Hematopoietic multipotent progenitor cell treated with erythropoietin and hydrocortisone succinate and interleukin-3 and kit ligand, for 6 days (in vitro differentiated cells): ENCODE measurements at regions not wholly inside any gene's neighbourhood (a gene's known extent, or its start where the extent isn't known, plus 50 kb on each side); places are given as distances from the start of the nearest gene placed in this dataset.

ENCODE experiments used
- DNase-seq: peaks from one replicate; pipeline ENCODE4 v3.0.0-alpha.2; 2015

DNA sequence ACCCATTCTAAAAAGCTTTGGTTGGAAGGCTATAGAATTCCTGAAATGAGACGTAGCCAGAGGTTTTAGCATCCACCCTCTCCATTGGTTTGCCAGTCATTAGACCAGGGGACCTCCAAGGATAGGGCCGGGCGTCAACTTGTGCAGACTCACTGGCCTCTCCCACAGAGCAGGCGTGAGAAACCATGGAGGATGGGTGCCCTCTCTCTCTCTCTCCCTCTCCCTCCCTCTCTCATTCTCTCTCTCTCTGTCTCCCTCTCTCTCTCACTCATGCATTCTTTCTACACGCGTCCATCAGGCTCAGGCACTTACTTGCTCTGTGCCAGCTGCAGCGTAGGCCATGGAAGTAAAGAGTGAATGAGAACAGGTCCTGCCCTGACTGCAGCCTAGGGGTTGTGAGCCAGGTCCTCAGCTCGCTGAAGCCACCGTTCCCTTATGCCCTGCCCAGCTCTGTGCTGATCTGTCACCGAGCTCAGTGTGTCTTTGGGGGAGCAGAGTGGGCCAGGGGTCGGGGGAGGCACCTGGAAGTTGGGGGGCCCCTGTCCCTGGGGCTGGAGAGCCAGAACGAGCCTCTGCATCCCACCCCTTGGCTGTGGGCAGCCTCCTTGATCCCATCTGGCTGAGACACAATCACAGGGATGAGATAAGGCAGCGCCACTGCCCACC, 304.4 kb upstream of the HS6ST1 start:
- DNase-seq: no peak

DNA sequence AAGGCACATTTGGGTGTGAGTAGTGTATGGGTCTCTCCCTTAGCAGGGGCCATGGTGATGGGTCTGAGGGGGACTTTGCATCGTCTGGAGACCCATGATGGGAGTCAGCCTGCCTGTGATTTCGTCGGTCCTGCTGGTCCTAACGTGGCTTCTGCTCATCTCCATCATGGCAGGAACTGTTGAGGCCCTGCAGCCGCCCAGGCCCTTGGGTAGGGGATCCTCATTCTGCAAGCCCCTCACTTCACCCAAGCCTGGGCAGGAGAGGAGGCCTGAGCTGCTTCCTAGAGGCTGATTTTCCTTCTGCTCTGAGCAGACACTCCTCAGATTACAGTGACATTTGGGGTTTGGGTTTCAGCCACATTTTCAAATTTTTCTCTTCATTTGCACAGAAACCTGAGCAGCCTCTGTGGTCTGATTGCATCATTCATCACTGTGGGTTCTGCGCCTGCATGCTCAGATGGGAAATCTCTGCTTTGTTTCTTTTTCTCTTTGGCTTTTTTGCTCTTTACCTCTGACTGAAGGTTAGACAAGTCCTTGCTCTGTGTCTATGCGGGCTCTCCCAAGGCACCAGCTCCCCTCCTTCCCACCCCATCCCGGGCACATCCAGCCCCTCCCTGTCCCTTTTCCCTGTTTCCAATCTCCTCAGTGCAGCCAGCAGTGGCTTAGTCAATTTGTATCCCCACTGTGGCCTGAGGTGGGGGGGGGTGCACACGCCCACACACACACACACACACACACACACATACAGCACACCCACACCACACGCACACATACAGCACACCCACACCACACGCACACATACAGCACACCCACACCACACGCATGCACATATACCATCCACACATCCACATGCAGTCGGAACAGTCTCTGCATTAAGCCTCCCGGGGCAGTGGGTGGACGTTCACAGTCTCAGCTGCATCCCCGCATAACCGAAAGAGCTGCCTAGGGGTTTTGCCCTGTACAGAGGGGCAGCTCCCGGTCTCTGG, 305.4 kb upstream of the HS6ST1 start:
- DNase-seq: peak; percentile 63

DNA sequence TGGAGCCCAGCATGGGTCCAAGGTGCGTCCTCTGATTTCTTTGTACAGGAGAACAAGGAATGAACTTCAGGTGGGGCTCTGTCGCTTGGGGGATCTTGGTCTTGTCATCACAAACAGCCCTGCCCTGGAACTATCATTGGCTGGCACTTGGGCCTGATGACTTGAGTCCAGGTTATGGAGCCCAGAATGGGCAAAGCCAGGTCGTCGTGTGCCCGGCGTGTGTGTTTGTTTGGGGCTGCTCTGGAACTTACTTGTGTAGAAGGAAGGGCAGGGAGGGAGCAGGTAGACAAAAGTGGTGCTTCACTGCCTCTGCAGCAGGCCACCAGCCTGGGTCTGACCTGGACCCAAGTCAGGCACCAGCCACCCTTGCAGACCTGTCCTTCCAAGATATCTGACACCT, 306.3 kb upstream of the HS6ST1 start:
- DNase-seq: no peak

GRCh38 chr2:128625421-128625820, 306.8 kb upstream of the HS6ST1 start:
- DNase-seq: no peak

GRCh38 chr2:128625963-128626759, 307.5 kb upstream of the HS6ST1 start:
- no peak for DNase-seq

DNA sequence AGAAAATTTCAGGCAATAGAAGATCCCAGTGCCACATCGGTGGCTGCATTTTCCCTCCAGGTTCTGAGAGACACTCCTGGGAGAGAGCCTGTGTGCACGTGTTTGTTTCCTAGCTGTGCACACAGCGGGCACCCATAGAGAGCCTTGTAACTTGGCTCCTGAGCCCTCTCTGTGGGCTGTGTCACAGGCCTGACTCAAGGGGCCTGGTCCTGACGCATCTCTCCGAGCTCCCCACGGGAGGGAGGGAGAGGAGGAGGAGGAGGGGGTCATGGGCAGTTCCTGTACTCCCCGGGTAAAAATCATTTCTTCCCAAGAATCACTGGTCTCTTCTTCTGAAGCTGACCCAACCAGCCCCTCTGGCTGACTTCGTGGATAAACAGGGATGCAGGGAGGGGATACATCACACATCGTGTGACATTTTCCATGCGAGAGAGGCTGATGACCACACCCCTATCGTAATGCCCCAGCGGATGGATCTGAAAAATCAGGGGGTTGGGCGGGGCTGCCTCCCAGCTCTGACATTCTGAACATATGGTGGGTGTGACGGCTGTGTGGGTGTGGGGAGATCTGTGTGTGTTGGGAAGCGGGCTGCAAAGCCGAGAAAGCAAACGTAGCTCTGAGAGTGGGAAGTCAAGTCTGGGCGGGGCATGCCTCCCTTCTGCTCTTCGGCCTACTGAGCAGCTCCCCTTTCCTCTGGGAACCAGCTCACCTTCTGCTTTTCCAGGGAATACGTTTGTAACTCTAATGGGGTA, 308.3 kb upstream of the HS6ST1 start:
- no peak for DNase-seq

DNA sequence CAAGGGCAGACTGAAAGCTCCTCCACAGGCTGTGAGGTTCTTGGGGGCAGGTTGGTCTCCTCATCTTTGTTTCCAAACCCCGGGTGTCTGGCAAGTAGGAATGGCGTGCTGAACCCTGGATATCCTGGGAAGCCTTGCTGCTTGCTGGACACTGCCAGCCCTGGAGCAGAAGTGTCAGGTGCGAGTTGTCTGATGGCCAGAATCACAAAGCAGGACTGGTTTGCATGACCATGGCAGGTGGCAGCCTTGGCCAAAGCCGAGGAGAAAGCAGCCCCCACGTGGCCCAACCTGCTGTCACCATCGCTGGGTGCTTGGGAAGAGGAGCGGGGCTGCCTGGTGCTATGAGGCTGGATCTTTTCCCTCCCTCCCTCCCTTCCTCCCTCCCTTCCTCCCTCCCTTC, 309.5 kb upstream of the HS6ST1 start:
- no peak for DNase-seq

GRCh38 chr2:128628996-128629395, 310.3 kb upstream of the HS6ST1 start:
- no peak for DNase-seq

DNA sequence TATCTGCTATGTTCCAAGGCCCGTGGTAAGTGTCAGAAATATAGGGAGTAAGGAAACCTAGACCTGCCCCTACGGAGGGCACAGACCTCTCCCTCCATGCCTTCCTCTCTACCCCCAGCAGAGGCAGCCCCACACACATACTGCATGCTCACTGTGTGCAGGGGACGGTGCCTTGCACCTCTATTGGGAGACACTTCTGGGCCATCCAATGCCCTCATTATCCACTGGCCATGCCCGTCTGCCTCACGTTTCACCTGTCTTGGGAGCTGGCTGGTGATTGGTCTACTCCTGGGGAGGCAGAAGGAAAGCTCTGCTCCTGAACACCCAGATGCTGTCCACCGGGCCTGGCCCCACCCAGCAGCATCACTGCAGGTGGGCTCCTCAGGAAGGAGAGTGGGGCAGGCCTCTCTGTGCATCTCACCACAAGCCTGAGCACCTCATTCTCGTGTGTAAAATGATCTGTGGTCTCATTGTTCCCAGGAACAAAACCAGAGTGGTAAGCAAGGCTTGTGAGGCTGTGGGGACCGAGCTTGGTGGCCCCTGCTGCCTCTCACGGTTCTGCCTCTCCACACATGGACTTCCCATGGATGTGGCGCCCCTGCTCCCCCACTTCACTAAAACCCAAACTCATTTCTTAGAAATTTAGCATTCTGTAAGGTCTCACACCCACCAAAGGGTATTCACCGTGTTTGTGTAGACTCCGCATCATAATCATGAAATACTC, 312.5 kb upstream of the HS6ST1 start:
- no peak for DNase-seq

DNA sequence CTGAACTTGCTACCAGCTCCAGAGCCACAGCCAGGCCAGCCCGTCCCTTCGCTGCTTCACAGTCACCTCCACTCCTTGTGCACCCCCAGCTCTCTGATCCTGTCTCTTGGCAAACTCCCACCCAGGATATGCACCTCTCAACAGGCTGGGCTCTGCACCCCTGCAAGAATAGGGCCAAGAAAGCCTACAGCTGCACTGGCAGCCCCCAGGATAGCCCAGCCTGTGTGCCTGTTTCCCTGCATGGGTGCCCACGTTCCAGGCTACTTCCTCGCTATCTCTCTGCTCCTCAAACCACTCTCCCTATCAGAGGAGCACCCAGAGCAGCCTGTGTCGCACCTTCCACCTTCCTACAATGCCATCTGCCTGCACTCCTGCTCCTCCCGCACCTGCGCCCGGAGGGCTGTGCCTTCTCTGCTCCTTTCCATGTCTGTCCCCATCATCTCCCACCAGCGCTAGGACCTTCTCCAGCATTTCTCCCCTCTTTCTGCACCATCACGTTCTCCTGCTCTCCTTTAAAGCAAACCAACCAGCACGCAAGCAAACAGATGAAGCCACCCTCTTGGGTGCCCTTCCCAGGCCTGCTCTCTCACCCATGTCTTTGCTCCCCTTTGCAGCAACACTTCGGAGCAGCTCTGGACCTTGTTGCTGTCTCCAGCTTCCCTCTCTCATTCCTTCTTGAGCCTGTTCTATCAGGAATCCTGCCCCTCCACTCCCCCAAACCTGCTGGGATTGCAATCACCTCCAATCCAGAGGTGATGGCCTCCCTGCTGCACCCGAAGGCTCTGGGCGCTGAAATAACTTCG, 313.2 kb upstream of the HS6ST1 start:
- no peak for DNase-seq

- DNase-seq: no peak
These were observed 313.8 kb upstream of the HS6ST1 start for GRCh38 chr2:128632501-128632800.

- DNase-seq: no peak
These were observed 314.8 kb upstream of the HS6ST1 start for GRCh38 chr2:128633501-128633900.

DNA sequence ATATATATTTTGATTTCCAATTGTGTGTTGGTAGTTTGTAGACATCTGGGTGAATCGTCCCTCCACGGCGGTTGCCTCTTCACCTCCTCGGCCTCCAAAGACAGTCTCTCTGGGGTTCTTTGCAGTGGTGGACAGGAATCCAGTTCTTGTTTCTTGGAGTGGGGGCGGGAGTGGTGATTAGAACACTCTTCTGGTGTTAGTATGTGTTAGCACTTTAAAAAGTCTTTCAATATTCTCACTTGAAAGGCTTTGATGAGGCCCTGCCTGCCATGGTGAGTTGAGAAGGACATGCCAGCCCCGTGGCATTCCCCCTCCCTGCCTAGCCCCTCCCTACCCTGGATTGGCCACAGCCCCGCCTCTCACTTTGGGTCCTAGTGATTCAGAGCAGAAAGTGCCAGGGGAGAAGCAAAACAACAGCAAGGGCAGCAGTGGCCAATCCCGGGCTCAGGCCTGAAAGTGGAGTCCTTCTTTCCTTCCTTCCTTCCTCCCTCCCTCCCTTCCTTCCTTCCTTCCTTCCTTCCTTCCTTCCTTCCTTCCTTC, 316.8 kb upstream of the HS6ST1 start:
- DNase-seq: no peak

DNA sequence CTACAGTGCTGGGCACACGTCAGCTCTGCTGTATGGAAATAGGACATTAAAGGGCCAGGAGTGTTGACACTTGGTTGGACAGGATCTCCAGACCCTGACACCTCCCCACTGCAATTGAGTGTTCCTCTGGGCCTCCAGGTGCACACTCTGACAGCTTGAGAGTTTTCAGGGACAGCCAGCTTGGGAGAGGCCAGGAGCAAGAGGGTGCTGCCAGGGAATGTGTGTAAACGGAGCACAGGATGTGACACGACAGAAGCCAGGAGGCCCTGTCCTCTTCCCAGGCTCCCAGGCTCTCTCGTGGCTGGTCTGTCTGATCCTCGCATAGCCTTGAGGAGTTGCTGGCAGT, 318.1 kb upstream of the HS6ST1 start:
- no peak for DNase-seq

DNA sequence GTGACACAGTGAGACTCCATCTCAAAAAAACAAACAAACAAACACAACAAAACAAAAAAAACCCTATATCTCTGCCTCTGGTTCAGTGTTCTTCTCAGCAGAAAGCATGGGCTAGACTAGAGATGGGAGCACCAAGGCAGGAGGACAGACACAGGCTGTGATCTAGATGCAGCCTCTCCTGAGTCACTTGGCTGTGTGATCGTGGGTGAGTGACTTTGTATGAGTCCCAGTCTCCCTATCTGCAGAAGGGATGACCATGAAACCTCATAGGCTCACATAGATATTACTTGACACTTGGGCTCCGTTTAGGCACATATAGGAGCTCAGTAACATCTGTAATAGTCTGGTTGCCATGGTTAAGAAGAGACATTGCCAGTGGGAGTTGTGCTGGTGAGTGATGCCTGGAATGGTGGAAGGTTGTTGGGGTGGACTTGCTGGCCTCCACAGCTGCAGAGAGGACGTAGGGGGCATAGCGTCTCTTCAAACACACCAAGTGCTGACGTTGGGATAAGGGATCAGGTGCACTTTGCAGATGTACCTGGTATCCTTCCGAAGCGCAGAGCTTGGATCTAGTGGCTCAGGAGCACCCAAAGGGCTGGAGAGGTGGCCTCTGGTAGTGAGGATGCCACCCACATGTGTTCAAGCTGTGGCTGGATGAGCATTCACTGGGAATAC, 318.9 kb upstream of the HS6ST1 start:
- no peak for DNase-seq

DNA sequence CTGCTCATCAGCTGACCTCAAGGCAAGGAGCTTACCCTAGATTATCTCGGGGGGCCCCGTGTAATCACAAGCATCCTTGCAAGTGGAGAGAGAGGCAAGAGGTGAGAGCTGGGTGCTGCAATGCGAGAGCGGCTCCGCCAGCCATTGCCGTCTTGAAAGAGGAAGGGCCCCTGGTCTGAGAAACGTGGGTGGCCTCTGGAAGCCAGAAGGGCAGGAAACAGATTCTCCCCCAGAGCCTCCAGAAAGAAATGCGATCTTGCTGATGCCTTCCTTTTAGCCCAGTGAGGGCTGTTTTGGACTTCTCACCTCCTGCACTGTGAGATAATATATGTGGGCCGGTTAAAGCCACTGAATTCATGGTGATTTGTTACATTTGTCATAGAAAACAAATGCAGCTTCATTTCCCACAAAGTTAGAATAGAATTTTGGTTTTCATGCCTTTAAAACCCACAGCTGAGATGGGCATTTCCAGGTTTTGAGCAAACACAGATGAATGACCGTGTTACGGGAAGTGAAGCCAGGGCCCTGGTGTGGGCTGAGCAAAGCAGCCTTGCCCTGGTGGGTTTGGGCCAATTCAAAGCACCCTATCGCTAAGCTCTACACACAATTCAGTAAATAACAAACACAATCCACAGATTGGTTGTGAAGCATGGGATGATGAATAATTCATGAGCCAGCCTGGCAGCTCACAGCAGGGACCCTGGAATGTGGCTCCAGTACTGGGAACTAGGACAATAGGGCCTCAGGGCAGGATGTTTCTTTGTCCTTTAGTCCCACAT, 319.9 kb upstream of the HS6ST1 start:
- DNase-seq: peak; percentile 53

DNA sequence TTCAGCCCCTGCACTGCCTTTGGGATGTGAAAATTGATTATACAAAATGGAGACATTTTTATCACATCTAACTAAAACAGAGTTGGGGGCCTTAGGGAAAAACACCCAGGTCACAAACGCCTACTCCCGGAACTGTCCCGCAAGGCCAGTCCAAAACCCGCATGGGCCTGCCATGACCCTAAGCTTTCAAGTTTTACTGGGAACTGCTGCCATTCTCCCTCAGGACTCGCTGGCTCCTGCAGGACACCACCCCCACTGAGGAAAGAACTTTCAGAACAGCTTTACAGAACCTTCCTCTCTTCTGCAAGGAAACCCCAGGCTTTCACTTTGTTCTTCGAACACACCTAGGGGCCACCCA, 320.4 kb upstream of the HS6ST1 start:
- DNase-seq: no peak

DNA sequence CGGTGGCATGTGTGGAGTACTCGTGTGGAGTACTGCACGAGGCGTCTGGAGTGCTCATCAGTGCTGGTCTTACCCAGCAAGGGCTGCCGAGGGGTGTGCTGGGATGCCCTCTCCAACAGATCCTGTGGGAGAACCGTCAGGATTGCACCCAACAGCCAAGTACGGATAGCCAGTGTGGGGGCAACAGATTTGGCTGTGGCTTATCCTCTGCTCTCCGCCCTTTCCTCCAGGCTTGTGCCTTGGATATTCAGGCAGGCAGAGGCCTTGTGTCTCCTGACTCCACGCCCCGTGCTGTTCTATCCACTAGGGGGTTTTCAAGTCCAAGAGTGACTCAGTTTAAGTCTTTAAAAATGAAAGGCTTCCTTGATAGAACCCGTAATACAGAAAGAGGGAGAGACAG, 321.0 kb upstream of the HS6ST1 start:
- peak; percentile 16 for DNase-seq

GRCh38 chr2:128640166-128640844, 321.6 kb upstream of the HS6ST1 start:
- DNase-seq: no peak
